Fibroblast of pulmonary artery (primary cell): ENCODE measurements at regions not wholly inside any gene's neighbourhood (a gene's known extent, or its start where the extent isn't known, plus 50 kb on each side); places are given as distances from the start of the nearest gene placed in this dataset.
A peak's percentile ranks its signal among the peaks of the same experiment; 100 is the strongest.

Experiments used
- DNase-seq: peaks from one replicate; pipeline ENCODE4 v3.0.0-alpha.2; 2010; ENCODE audit warnings: low read depth
- H3K4me3 ChIP-seq: replicated peaks from 2 replicates; pipeline ENCODE4 v1.5.1; 2011; ENCODE audit warnings: low read depth, mild to moderate bottlenecking, control low read depth, low read length, moderate library complexity
- CTCF ChIP-seq: IDR thresholded peaks from 2 replicates; pipeline ENCODE4 v1.5.1; 2011; ENCODE audit warnings: mild to moderate bottlenecking, control low read depth, low read length, inconsistent platforms; ENCODE audit errors: missing control alignments

- no peak overlapping the region for H3K4me3 ChIP-seq
- no peak for TF ChIP-seq CTCF
Observed at GRCh38 chr11:109017489-109017888, 352.6 kb downstream of the DDX10 start.

GRCh38 chr11:109018639-109019038 lies 353.8 kb downstream of the DDX10 start:
- H3K4me3 ChIP-seq = no peak overlapping the region
- no peak for DNase-seq
- no peak for TF ChIP-seq CTCF

More at GRCh38 chr11:109017489-109017888, 352.6 kb downstream of the DDX10 start:
- no peak for DNase-seq

- no peak overlapping the region for H3K4me3 ChIP-seq
- no peak for DNase-seq
- no peak for TF ChIP-seq CTCF
Observed at GRCh38 chr11:109019342-109019936, 354.6 kb downstream of the DDX10 start.

GRCh38 chr11:109023036-109023435 lies 358.2 kb downstream of the DDX10 start:
- DNase-seq = no peak
- H3K4me3 ChIP-seq = no peak overlapping the region
- TF ChIP-seq CTCF = no peak

GRCh38 chr11:109026891-109027489 lies 362.1 kb downstream of the DDX10 start:
- peak; percentile 43 for DNase-seq
- H3K4me3 ChIP-seq = no peak overlapping the region
- no peak for TF ChIP-seq CTCF

GRCh38 chr11:109027851-109028250 lies 363.0 kb downstream of the DDX10 start:
- H3K4me3 ChIP-seq = no peak overlapping the region
- TF ChIP-seq CTCF = no peak
- no peak for DNase-seq

GRCh38 chr11:109029927-109030326 lies 365.1 kb downstream of the DDX10 start:
- no peak for TF ChIP-seq CTCF
- no peak for DNase-seq

More at GRCh38 chr11:109029927-109030326, 365.1 kb downstream of the DDX10 start:
- H3K4me3 ChIP-seq = no peak overlapping the region
